GM12864 (cell line): ENCODE measurements at regions not wholly inside any gene's neighbourhood (a gene's known extent, or its start where the extent isn't known, plus 50 kb on each side); places are given as distances from the start of the nearest gene placed in this dataset.

Experiments
- DNase-seq: peaks from one replicate; pipeline ENCODE4 v3.0.0-alpha.2; 2011; ENCODE audit warnings: low read depth
- H3K4me3 ChIP-seq: 2 replicates; pipeline ENCODE4 v1.5.1; 2011; ENCODE audit warnings: mild to moderate bottlenecking, low read depth, low read length, control low read depth
- CTCF ChIP-seq: IDR thresholded peaks from 2 replicates; pipeline ENCODE4 v1.5.1; 2011; ENCODE audit warnings: low read depth, mild to moderate bottlenecking, moderate library complexity, low read length, control low read depth, inconsistent platforms; ENCODE audit errors: missing control alignments

GRCh38 chr6:26302941-26303559, 61.9 kb upstream of the BTN3A2 start:
- DNase-seq, result no peak
- no peak overlapping the region for H3K4me3 ChIP-seq
- TF ChIP-seq CTCF, result no peak

DNA sequence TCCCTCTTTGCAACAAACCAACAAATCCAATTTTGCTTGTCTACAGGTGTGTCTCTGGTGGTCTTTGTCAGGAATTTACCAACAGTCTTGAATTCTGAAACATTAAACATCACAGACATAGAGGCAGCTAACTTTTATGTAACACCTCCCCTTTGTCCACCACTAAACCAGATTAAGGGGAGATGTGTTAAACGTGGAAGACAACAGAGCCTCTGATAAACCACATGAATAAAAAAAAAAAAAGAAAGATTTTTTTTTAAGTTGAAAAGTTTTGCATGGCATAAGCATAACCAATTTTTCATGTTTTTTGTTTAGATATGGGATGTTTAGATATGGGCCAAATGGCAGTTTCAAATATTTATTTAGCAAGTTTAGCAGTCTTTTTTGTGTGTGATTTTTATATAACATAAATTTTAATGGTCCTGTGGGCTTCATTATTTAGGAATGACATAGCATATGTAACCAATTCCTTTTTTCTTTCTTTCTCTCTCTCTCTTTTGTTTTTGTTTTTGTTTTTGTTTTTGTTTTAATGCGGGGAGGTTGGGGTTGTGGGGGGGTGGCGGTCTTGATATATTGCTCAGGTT, 60.7 kb upstream of the BTN3A2 start:
- DNase-seq, result no peak
- H3K4me3 ChIP-seq, result peak overlapping the region; percentile 59
- no peak for TF ChIP-seq CTCF

DNA sequence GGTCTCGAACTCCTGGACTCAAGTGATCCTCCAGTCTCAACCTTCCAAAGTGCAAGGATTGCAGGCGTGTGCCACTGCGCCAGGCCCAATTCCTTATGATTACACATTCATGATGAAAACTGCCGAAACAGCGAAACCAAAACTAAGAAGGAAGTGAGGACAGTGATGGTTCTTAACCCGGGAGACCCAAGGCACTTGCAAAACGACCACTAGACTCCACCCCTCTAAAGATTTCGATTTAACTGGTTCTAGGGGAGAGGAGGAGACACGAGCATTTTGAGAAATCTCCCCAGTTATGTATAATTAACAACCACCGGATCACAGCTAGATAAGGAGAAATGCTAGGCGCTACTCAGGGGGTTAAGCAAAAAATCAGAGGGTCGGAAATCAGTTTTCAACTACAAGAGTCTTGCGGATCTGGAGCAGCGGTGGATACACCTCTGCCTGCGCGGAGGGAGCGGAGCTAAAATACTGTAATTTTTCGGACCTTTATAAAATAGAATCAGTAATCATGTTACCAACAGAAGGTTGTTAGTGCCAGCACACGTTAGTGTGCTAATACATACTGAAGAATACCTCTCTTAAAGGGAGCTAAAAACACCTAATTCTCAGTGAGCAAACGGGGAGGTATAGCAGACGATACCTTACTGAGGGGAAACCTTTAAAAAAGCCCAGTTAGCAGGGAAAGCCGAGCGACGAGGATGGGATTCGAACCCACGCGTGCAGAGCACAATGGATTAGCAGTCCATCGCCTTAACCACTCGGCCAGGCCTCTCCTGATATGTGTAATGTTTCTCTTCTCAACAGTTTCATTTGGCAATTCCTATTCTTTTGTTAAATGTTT, 60.0 kb upstream of the BTN3A2 start:
- H3K4me3 ChIP-seq, result peak overlapping the region; percentile 59
- DNase-seq, result peak; percentile 73
- TF ChIP-seq CTCF, result no peak

DNA sequence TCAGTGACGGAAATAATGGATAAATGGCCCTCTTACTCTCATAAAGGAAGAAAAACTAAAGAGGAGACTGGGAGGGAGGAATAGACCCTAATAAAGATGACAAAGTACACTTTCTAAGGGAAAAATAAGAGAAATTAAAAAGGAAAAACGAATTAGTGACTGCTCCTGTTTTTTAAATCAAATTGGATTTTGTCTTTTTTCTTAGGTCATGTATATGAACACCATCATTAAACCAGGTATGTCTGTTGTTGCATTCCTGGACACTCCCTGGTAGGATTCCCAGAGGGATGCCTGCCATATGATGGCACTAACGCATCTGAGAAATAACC, 59.4 kb upstream of the BTN3A2 start:
- DNase-seq, result no peak
- peak overlapping the region; percentile 59; the same call in 1 of the 2 replicates for H3K4me3 ChIP-seq
- no peak for TF ChIP-seq CTCF

GRCh38 chr6:26306232-26306631, 58.8 kb upstream of the BTN3A2 start:
- no peak overlapping the region for H3K4me3 ChIP-seq
- no peak for TF ChIP-seq CTCF
- no peak for DNase-seq

DNA sequence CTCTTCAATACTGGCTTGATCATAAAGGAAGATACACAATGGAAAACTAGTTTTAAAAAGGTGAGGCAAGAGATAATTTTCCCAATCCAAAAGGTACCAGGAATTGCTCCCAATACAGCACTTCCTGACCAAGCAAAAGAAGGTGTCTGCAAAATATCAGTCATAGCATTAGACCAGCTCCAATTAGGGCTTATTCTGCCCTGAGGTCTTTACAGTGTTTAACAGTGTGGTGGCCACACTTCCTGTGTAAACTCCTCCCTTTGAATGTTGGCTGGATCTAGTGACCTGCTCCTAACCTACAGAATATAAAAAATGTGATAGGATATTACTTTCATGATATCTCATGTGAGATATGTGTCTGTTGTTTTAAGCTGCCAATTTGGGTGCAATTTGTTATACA, 57.1 kb upstream of the BTN3A2 start:
- DNase-seq, result no peak

More for the DNA sequence above, 57.1 kb upstream of the BTN3A2 start:
- no peak for TF ChIP-seq CTCF
- no peak overlapping the region for H3K4me3 ChIP-seq
